Liver (tissue), 3 donors: ENCODE measurements at regions not wholly inside any gene's neighbourhood (a gene's known extent, or its start where the extent isn't known, plus 50 kb on each side); places are given as distances from the start of the nearest gene placed in this dataset.

Source experiments
- ATF3 ChIP-seq: IDR thresholded peaks from 2 replicates; pipeline ENCODE4 v1.6.1; 2016; ENCODE audit warnings: antibody characterized with exemption
- CTCF ChIP-seq: fragments of 150-350 bp; IDR thresholded peaks from 2 replicates; pipeline ENCODE4 v1.5.1; 2017; ENCODE audit warnings: improper control_type of control experiment, low read depth, low read length; ENCODE audit not compliant: missing input control
- GABPA ChIP-seq, 2 donors: IDR thresholded peaks in 1 of 2; conservative IDR thresholded peaks in 1 of 2; 2 replicates each; pipeline ENCODE4 v1.6.1; 2016; ENCODE audit warnings: antibody characterized with exemption in 2 of 2, mild to moderate bottlenecking in 1 of 2, moderate library complexity in 1 of 2
- HNF4G ChIP-seq: IDR thresholded peaks from 2 replicates; pipeline ENCODE4 v1.6.1; 2016; ENCODE audit warnings: antibody characterized with exemption
- JUND ChIP-seq, 2 donors: IDR thresholded peaks; 2 replicates each; pipeline ENCODE4 v1.6.1; 2016; ENCODE audit warnings: antibody characterized with exemption in 2 of 2
- RAD21 ChIP-seq, 2 donors: IDR thresholded peaks; 2 replicates each; pipeline ENCODE4 v1.6.1; 2016; ENCODE audit warnings: antibody characterized with exemption in 2 of 2, mild to moderate bottlenecking in 2 of 2
- SP1 ChIP-seq: IDR thresholded peaks from 2 replicates; pipeline ENCODE4 v1.6.1; 2018; ENCODE audit warnings: antibody characterized with exemption, mild to moderate bottlenecking
- TAF1 ChIP-seq: conservative IDR thresholded peaks from 2 replicates; pipeline ENCODE4 v1.6.1; 2016; ENCODE audit warnings: antibody characterized with exemption, mild to moderate bottlenecking
- YY1 ChIP-seq: IDR thresholded peaks from 2 replicates; pipeline ENCODE4 v1.6.1; 2016; ENCODE audit warnings: antibody characterized with exemption, mild to moderate bottlenecking
- ZBTB33 ChIP-seq: IDR thresholded peaks from 2 replicates; pipeline ENCODE4 v1.6.1; 2016; ENCODE audit warnings: antibody characterized with exemption
- TF ChIP-seq, protein P1 (sequence below): IDR thresholded peaks from 2 replicates; pipeline ENCODE4 v1.6.1; 2016; ENCODE audit warnings: antibody characterized with exemption, mild to moderate bottlenecking
- TF ChIP-seq, protein P2 (sequence below): IDR thresholded peaks from 2 replicates; pipeline ENCODE4 v1.6.1; 2016; ENCODE audit warnings: antibody characterized with exemption
- donor health status: healthy.
- donor health status: healthy.

DNA sequence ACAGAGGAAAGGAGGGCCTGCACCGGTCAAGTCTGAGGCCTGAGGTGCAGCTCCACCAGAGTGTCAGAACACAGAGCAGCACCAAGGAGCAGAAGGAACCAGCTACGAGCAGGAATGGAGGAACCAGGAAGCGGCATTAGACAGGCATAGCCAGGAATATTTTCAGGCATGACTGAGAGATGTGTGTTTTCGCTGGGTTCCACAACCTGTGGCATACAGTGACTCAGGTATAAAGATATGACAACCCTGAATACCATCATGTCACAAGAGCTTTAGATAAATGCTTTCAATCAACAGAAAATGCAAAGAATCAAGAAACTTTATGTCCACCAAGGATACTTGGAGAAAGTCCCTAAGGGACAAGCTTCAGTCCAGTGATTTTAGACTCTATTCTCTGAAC lies 189.3 kb upstream of the NRIP1 start:
- TF ChIP-seq CTCF (no peak), JUND (IDR thresholded peaks at IDR 0.05) (no peak), ATF3 (no peak), TAF1 (no peak), GABPA (IDR thresholded peaks at IDR 0.05 in 1 of 2, conservative IDR thresholded peaks at IDR 0.05 in 1 of 2) (no peak), YY1 (no peak), RAD21 (IDR thresholded peaks at IDR 0.05) (no peak), HNF4G (no peak), SP1 (no peak), ZBTB33 (no peak)
- TF ChIP-seq, protein P1, sequence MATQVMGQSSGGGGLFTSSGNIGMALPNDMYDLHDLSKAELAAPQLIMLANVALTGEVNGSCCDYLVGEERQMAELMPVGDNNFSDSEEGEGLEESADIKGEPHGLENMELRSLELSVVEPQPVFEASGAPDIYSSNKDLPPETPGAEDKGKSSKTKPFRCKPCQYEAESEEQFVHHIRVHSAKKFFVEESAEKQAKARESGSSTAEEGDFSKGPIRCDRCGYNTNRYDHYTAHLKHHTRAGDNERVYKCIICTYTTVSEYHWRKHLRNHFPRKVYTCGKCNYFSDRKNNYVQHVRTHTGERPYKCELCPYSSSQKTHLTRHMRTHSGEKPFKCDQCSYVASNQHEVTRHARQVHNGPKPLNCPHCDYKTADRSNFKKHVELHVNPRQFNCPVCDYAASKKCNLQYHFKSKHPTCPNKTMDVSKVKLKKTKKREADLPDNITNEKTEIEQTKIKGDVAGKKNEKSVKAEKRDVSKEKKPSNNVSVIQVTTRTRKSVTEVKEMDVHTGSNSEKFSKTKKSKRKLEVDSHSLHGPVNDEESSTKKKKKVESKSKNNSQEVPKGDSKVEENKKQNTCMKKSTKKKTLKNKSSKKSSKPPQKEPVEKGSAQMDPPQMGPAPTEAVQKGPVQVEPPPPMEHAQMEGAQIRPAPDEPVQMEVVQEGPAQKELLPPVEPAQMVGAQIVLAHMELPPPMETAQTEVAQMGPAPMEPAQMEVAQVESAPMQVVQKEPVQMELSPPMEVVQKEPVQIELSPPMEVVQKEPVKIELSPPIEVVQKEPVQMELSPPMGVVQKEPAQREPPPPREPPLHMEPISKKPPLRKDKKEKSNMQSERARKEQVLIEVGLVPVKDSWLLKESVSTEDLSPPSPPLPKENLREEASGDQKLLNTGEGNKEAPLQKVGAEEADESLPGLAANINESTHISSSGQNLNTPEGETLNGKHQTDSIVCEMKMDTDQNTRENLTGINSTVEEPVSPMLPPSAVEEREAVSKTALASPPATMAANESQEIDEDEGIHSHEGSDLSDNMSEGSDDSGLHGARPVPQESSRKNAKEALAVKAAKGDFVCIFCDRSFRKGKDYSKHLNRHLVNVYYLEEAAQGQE, result no peak
- TF ChIP-seq, protein P2, sequence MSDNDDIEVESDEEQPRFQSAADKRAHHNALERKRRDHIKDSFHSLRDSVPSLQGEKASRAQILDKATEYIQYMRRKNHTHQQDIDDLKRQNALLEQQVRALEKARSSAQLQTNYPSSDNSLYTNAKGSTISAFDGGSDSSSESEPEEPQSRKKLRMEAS, result no peak
